Tibial nerve (tissue), 4 donors: ENCODE measurements at regions not wholly inside any gene's neighbourhood (a gene's known extent, or its start where the extent isn't known, plus 50 kb on each side); places are given as distances from the start of the nearest gene placed in this dataset.

ENCODE experiments used
- DNase-seq, 2 donors: peaks; one replicate each; pipeline ENCODE4 v3.0.0-alpha.2; 2019; ENCODE audit warnings: low spot score in 2 of 2
- H3K27ac ChIP-seq, 4 donors: fragments of 200-600 bp; sonication (generic) in 3 of 4; one replicate each; pipeline ENCODE4 v1.5.1; 2017 to 2019; ENCODE audit warnings: mild to moderate bottlenecking in 1 of 4
- H3K27me3 ChIP-seq, 2 donors: fragments of 200-600 bp; sonication (generic) in 1 of 2; one replicate each; pipeline versions ENCODE4 v1.5.1 to v1.6.0; 2017 to 2019
- H3K36me3 ChIP-seq, 3 donors: fragments of 200-600 bp; sonication (generic); one replicate each; pipeline ENCODE4 v1.5.1; 2018 to 2019
- H3K4me1 ChIP-seq, 4 donors: fragments of 200-600 bp; sonication (generic) in 3 of 4; one replicate each; pipeline ENCODE4 v1.5.1; 2017 to 2019
- H3K4me3 ChIP-seq, 4 donors: fragments of 200-600 bp; sonication (generic) in 3 of 4; one replicate each; pipeline ENCODE4 v1.5.1; 2017 to 2019; ENCODE audit warnings: mild to moderate bottlenecking in 1 of 4, moderate library complexity in 1 of 4
- H3K9me3 ChIP-seq, 4 donors: fragments of 200-600 bp; sonication (generic) in 3 of 4; one replicate each; pipeline ENCODE4 v1.5.1; 2017 to 2019
- CTCF ChIP-seq, 5 experiments: fragments of 200-600 bp in 3 of 5; fragments of 450-650 bp in 2 of 5; sonication (generic) in 3 of 5; IDR thresholded peaks; one replicate each; pipeline ENCODE4 v1.5.1; 2016 to 2019; ENCODE audit warnings: antibody characterized with exemption in 5 of 5, mild to moderate bottlenecking in 3 of 5, moderate library complexity in 2 of 5
- EP300 ChIP-seq, 2 donors: sonication (generic); formaldehyde crosslinking; IDR thresholded peaks; one replicate each; pipeline ENCODE4 v1.6.1; 2017; ENCODE audit warnings: antibody characterized with exemption in 2 of 2, mild to moderate bottlenecking in 1 of 2
- POLR2A ChIP-seq, 2 donors: fragments of 450-650 bp; IDR thresholded peaks; one replicate each; pipeline ENCODE4 v1.6.1; 2017; ENCODE audit warnings: antibody characterized with exemption in 2 of 2, mild to moderate bottlenecking in 2 of 2, moderate library complexity in 2 of 2
- WGBS, 2 donors: methylation state at CpG; one replicate each; pipeline ENCODE4 v1.1.5; 2018; 5-methylcytosine and 5-hydroxymethylcytosine counted together

DNA sequence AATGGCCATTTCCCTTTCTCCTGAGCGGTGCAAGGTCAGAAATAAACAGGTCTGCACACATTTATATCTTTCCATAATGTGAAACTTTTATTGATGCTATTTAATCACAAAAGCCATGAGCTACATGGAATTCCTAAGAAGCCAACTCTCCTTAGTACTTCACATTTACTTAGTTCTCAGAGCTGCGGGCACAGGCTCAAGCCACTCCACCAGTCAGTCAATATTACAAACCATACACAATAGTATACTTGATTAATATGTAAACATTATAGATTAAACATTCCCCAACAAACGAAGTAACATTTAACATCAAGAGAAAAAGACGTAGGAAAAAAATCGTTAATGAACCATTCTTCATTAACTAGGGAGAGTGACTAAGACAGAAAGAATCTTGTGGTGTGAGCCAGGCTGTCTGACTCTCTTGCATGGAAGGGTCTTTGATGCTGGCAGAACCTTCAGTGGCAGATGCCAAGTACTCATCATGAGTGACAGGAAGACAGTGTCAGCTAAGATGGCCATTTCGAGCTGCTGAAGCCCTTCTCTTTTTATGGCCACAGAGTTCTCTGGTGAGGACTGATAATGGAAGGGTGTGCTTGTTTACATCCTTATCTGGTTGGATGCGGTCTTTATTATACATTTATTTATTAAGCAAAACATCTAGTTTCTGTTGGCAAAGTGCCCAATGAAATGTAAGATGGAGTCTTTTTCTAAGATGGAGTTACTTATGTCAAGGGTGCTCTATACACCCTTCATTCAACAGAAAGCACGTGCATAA is 115.5 kb upstream of the TUT7 start:
- 68% methylated on average over 8 of the region's 8 CpGs for WGBS, 2 donors
- H3K27ac ChIP-seq: no peak overlapping the region
- no peaks in the 10 kb centered on the region for H3K27me3 ChIP-seq
- H3K4me3 ChIP-seq: no peak overlapping the region
- no peak for DNase-seq
- H3K36me3 ChIP-seq: no peaks in the 10 kb centered on the region
- TF ChIP-seq EP300 (IDR thresholded peaks at IDR 0.05) (no peak), POLR2A (IDR thresholded peaks at IDR 0.05) (no peak), CTCF (IDR thresholded peaks at IDR 0.05) (no peak)
- H3K4me1 ChIP-seq: peaks cover 0 to 9% (median 0%) of the 10 kb centered on the region in 4 donors
- no peaks in the 10 kb centered on the region for H3K9me3 ChIP-seq

GRCh38 chr9:86464242-86464641 is 110.0 kb upstream of the TUT7 start:
- WGBS, 2 donors: 58% methylated on average over 3 of the region's 3 CpGs
- no peak for DNase-seq
- TF ChIP-seq EP300 (IDR thresholded peaks at IDR 0.05) (no peak), POLR2A (IDR thresholded peaks at IDR 0.05) (no peak), CTCF (IDR thresholded peaks at IDR 0.05) (no peak)
- H3K9me3 ChIP-seq: no peaks in the 10 kb centered on the region
- no peak overlapping the region for H3K4me3 ChIP-seq
- H3K27me3 ChIP-seq: no peaks in the 10 kb centered on the region
- no peaks in the 10 kb centered on the region for H3K36me3 ChIP-seq
- peaks cover 0 to 3% (median 0%) of the 10 kb centered on the region in 4 donors for H3K4me1 ChIP-seq
- H3K27ac ChIP-seq: no peak overlapping the region

GRCh38 chr9:86460216-86461002 is 106.2 kb upstream of the TUT7 start:
- Histone ChIP-seq H3K36me3 (no peaks in the 10 kb centered on the region), H3K9me3 (no peaks in the 10 kb centered on the region), H3K4me1 (peaks cover 0 to 10% (median 0%) of the 10 kb centered on the region in 4 donors), H3K27ac (no peak overlapping the region), H3K27me3 (no peaks in the 10 kb centered on the region), H3K4me3 (no peak overlapping the region)
- TF ChIP-seq POLR2A (IDR thresholded peaks at IDR 0.05) (no peak), EP300 (IDR thresholded peaks at IDR 0.05) (no peak), CTCF (IDR thresholded peaks at IDR 0.05) (no peak)
- no peak for DNase-seq
- 72 to 74% methylated on average over 11 of the region's 11 CpGs for WGBS, 2 donors

DNA sequence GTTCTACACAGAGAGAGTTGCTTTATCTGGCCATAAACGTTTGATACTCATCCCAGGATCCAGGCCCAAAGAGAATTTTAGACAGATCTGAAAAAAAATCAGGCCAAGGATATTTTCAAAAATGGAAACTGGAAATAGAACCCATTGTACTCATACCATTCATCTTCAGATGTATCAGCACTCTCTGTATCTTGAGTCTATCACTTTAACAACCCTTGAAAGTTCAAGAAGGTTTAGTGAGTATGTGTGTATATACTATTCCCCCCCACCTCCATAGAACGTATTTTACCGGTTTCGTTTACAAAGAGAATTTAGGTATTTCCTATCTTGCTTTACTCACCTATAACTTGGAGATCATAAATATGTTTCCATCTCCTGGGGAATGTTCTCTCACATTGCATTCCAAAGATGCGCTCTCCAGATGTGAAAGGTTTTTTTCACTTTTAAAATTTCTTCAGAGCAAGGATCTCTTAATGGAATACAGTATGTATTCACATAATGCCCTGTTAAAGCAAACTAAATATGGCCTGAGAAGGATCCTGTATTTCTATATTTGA is 105.5 kb upstream of the TUT7 start:
- TF ChIP-seq POLR2A (IDR thresholded peaks at IDR 0.05) (no peak), CTCF (IDR thresholded peaks at IDR 0.05) (no peak), EP300 (IDR thresholded peaks at IDR 0.05) (no peak)
- Histone ChIP-seq H3K27me3 (no peaks in the 10 kb centered on the region), H3K9me3 (no peaks in the 10 kb centered on the region), H3K4me3 (no peak overlapping the region), H3K4me1 (peaks cover 0 to 16% (median 0%) of the 10 kb centered on the region in 4 donors), H3K36me3 (no peaks in the 10 kb centered on the region), H3K27ac (no peak overlapping the region)
- DNase-seq: no peak
- 67% methylated on average over 5 of the region's 5 CpGs for WGBS, 2 donors

- Histone ChIP-seq H3K27ac (no peak overlapping the region), H3K36me3 (no peaks in the 10 kb centered on the region), H3K27me3 (no peaks in the 10 kb centered on the region), H3K9me3 (no peaks in the 10 kb centered on the region), H3K4me1 (peaks cover 0 to 21% (median 0%) of the 10 kb centered on the region in 4 donors), H3K4me3 (no peak overlapping the region)
- no peak for DNase-seq
- TF ChIP-seq POLR2A (IDR thresholded peaks at IDR 0.05): no peak
- TF ChIP-seq CTCF (IDR thresholded peaks at IDR 0.05): no peak
Observed at GRCh38 chr9:86459191-86459590, 105.0 kb upstream of the TUT7 start.
